GM23338 (cell line): ENCODE measurements at regions not wholly inside any gene's neighbourhood (a gene's known extent, or its start where the extent isn't known, plus 50 kb on each side); places are given as distances from the start of the nearest gene placed in this dataset.

ENCODE experiments used
- ATAC-seq: fragments of 200-7000 bp; cut with Tn5 transposase; 3 replicates; pipeline ENCODE4 v1.9.1; 2020
- DNase-seq: peaks from one replicate; pipeline ENCODE4 v3.0.0-alpha.2; 2015; ENCODE audit warnings: low spot score
- H2AFZ ChIP-seq: fragments of 200-600 bp; sonication (generic); 2 replicates; pipeline ENCODE4 v1.8.0; 2016; ENCODE audit warnings: antibody characterized with exemption, mild to moderate bottlenecking, moderate library complexity
- H3F3A ChIP-seq: fragments of 200-600 bp; sonication (generic); replicated peaks from 2 replicates; pipeline ENCODE4 v1.8.0; 2017; ENCODE audit warnings: antibody characterized with exemption, mixed run types, low read depth
- H3K27ac ChIP-seq: fragments of 200-600 bp; sonication (generic); 2 replicates; pipeline ENCODE4 v1.6.1; 2016; ENCODE audit warnings: low read depth
- H3K27me3 ChIP-seq: fragments of 200-600 bp; sonication (generic); 2 replicates; pipeline ENCODE4 v1.8.0; 2016; ENCODE audit warnings: mild to moderate bottlenecking, mixed run types, moderate library complexity; ENCODE audit not compliant: insufficient read depth
- H3K36me3 ChIP-seq: fragments of 200-600 bp; sonication (generic); 2 replicates; pipeline ENCODE4 v1.8.0; 2016; ENCODE audit warnings: mild to moderate bottlenecking; ENCODE audit not compliant: insufficient read depth
- H3K4me1 ChIP-seq: fragments of 200-600 bp; sonication (generic); 2 replicates; pipeline ENCODE4 v1.8.0; 2016; ENCODE audit warnings: mild to moderate bottlenecking, moderate library complexity; ENCODE audit not compliant: insufficient read depth
- H3K4me2 ChIP-seq: fragments of 200-600 bp; sonication (generic); 2 replicates; pipeline ENCODE4 v1.7.1; 2017; ENCODE audit warnings: mixed run types
- H3K4me3 ChIP-seq: fragments of 200-600 bp; sonication (generic); 2 replicates; pipeline ENCODE4 v1.6.1; 2016; ENCODE audit warnings: mixed run types
- H3K79me2 ChIP-seq: fragments of 200-600 bp; sonication (generic); replicated peaks from 2 replicates; pipeline ENCODE4 v1.8.0; 2017; ENCODE audit warnings: mild to moderate bottlenecking; ENCODE audit not compliant: insufficient read depth
- H3K9me2 ChIP-seq: fragments of 200-600 bp; sonication (generic); 2 replicates; pipeline ENCODE4 v1.8.0; 2017; ENCODE audit not compliant: insufficient read depth
- H4K20me1 ChIP-seq: fragments of 200-600 bp; sonication (generic); replicated peaks from 2 replicates; pipeline ENCODE4 v1.8.0; 2017; ENCODE audit warnings: mild to moderate bottlenecking; ENCODE audit not compliant: insufficient read depth
- H3K27ac Mint-ChIP-seq: 2 replicates; pipeline ENCODE4 v1.8.0; 2020; ENCODE audit warnings: inconsistent platforms, mild to moderate bottlenecking, moderate library complexity, mixed read lengths
- H3K27me3 Mint-ChIP-seq: 3 replicates; pipeline ENCODE4 v1.8.0; 2022; ENCODE audit warnings: low read depth, mild to moderate bottlenecking, moderate library complexity, mixed read lengths, inconsistent platforms; ENCODE audit not compliant: insufficient read depth, poor library complexity
- H3K36me3 Mint-ChIP-seq: 3 replicates; pipeline ENCODE4 v1.8.0; 2021; ENCODE audit warnings: low read depth, mild to moderate bottlenecking, inconsistent platforms, moderate library complexity, mixed read lengths
- H3K4me1 Mint-ChIP-seq: 3 replicates; pipeline ENCODE4 v1.8.0; 2020; ENCODE audit warnings: mild to moderate bottlenecking, inconsistent platforms, mixed read lengths
- H3K4me3 Mint-ChIP-seq: 3 replicates; pipeline ENCODE4 v1.8.0; 2021; ENCODE audit warnings: moderate library complexity, mild to moderate bottlenecking, inconsistent platforms, mixed read lengths
- H3K9me3 Mint-ChIP-seq: 3 replicates; pipeline ENCODE4 v1.8.0; 2020; ENCODE audit warnings: moderate library complexity, mild to moderate bottlenecking, inconsistent platforms, mixed read lengths
- CREB1 ChIP-seq: fragments of 250-450 bp; sonication (Bioruptor Pico); IDR thresholded peaks from 2 replicates; pipeline ENCODE4 v1.5.0; 2020; ENCODE audit warnings: low read depth, mild to moderate bottlenecking, moderate library complexity
- CTCF ChIP-seq, 2 experiments: fragments of 200-600 bp in 1 of 2; sonication (generic) in 1 of 2; conservative IDR thresholded peaks; 2 replicates each; pipeline versions ENCODE4 v1.5.1 to v1.6.1; 2016 to 2017; ENCODE audit warnings: antibody characterized with exemption in 2 of 2, low read depth in 2 of 2, mild to moderate bottlenecking in 2 of 2, moderate library complexity in 1 of 2
- ETS1 ChIP-seq: IDR thresholded peaks from 2 replicates; pipeline ENCODE4 v1.6.1; 2016; ENCODE audit warnings: antibody characterized with exemption
- EZH2 ChIP-seq: fragments of 200-600 bp; sonication (generic); IDR thresholded peaks from one replicate; pipeline ENCODE4 v1.8.0; 2017; ENCODE audit warnings: antibody characterized with exemption, mild to moderate bottlenecking, low read depth; ENCODE audit not compliant: unreplicated experiment
- EZH2phosphoT487 ChIP-seq: fragments of 200-600 bp; sonication (generic); IDR thresholded peaks from one replicate; pipeline ENCODE4 v1.8.1; 2018; ENCODE audit warnings: antibody characterized with exemption; ENCODE audit not compliant: unreplicated experiment
- JUNB ChIP-seq: IDR thresholded peaks from one replicate; pipeline ENCODE4 v1.6.1; 2016; ENCODE audit warnings: antibody characterized with exemption; ENCODE audit not compliant: unreplicated experiment
- NANOG ChIP-seq: IDR thresholded peaks from 2 replicates; pipeline ENCODE4 v1.6.1; 2016; ENCODE audit warnings: antibody characterized with exemption, borderline replicate concordance
- POLR2AphosphoS5 ChIP-seq: IDR thresholded peaks from 2 replicates; pipeline ENCODE4 v1.6.1; 2016; ENCODE audit warnings: antibody characterized with exemption, low read depth
- REST ChIP-seq: IDR thresholded peaks from one replicate; pipeline ENCODE4 v1.6.1; 2018; ENCODE audit warnings: antibody characterized with exemption; ENCODE audit not compliant: unreplicated experiment
- STAT1 ChIP-seq: IDR thresholded peaks from one replicate; pipeline ENCODE4 v1.6.1; 2016; ENCODE audit warnings: antibody characterized with exemption; ENCODE audit not compliant: unreplicated experiment
- ZNF114 ChIP-seq: fragments of 250-450 bp; sonication (Bioruptor Pico); IDR thresholded peaks from 2 replicates; pipeline ENCODE4 v1.5.0; 2020; ENCODE audit warnings: mild to moderate bottlenecking, moderate library complexity
- ZNF331 ChIP-seq: fragments of 250-450 bp; sonication (Bioruptor Pico); IDR thresholded peaks from 2 replicates; pipeline ENCODE4 v1.5.0; 2020; ENCODE audit warnings: low read depth, mild to moderate bottlenecking, moderate library complexity
- ZNF462 ChIP-seq: fragments of 250-450 bp; sonication (Bioruptor Pico); IDR thresholded peaks from 2 replicates; pipeline ENCODE4 v1.5.0; 2020; ENCODE audit warnings: mild to moderate bottlenecking, moderate library complexity

- ATAC-seq, result no peak
- Histone ChIP-seq H3K27ac (no peak overlapping the region), H3K4me2 (no peak overlapping the region), H2AFZ (no peak overlapping the region), H3F3A (no peaks in the 10 kb centered on the region), H3K79me2 (no peaks in the 10 kb centered on the region), H3K9me2 (no peaks in the 10 kb centered on the region), H3K27me3 (no peaks in the 10 kb centered on the region), H4K20me1 (no peaks in the 10 kb centered on the region), H3K36me3 (no peaks in the 10 kb centered on the region), H3K4me1 (no peaks in the 10 kb centered on the region), H3K4me3 (no peak overlapping the region)
- H3K9me3 Mint-ChIP-seq, result peaks cover 67% of the 10 kb centered on the region
- TF ChIP-seq ZNF462 (no peak), EZH2phosphoT487 (no peak), POLR2AphosphoS5 (no peak), STAT1 (no peak), JUNB (no peak), REST (no peak), CTCF (conservative IDR thresholded peaks at IDR 0.05; ENCODE audit: low read depth in 2 of 2) (no peak), ETS1 (no peak), EZH2 (no peak), CREB1 (CRISPR knock-in tag) (no peak), NANOG (no peak), ZNF114 (CRISPR knock-in tag) (no peak), ZNF331 (CRISPR knock-in tag) (no peak)
- DNase-seq, result no peak
- H3K36me3 Mint-ChIP-seq, result peaks cover 3% of the 10 kb centered on the region
- no peak overlapping the region for H3K27ac Mint-ChIP-seq
- peaks cover 2% of the 10 kb centered on the region for H3K27me3 Mint-ChIP-seq
- H3K4me1 Mint-ChIP-seq, result no peaks in the 10 kb centered on the region
- H3K4me3 Mint-ChIP-seq, result no peak overlapping the region
Observed at GRCh38 chr4:189874591-189874990, 66.1 kb upstream of the FRG1 start.
